GM03348 (cell line): ENCODE measurements at regions not wholly inside any gene's neighbourhood (a gene's known extent, or its start where the extent isn't known, plus 50 kb on each side); places are given as distances from the start of the nearest gene placed in this dataset.

Experiments
- DNase-seq: peaks from one replicate; pipeline ENCODE4 v3.0.0; 2012; ENCODE audit warnings: low spot score

DNA sequence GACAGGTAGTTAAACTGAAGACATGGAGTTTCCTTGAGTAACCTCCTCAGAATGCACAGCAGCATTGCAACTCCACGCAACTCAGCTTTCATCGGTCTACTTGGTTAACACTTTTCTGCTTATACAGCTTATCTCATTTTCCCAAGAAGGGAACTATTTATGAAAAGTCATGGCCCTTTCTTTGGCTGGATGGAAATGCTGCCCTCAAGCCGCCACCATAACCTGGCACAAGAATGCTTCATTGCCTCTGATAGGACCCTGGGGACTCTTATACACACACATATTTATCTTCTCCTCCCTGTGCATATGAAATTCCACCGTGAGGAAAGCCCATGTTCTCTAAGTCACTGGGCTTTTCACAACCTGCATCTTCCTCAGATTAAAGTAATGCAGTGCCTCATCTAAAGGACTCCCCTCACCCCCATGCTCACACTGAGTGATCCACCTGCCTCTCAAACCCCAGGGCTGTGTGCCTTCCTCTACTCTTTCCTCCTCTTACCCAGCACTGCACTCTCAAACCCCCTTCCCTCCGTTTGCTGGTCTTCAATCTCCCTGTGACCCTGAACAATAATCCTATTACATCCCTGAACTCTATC is 192.0 kb upstream of the HNRNPA3 start:
- no peak for DNase-seq

DNA sequence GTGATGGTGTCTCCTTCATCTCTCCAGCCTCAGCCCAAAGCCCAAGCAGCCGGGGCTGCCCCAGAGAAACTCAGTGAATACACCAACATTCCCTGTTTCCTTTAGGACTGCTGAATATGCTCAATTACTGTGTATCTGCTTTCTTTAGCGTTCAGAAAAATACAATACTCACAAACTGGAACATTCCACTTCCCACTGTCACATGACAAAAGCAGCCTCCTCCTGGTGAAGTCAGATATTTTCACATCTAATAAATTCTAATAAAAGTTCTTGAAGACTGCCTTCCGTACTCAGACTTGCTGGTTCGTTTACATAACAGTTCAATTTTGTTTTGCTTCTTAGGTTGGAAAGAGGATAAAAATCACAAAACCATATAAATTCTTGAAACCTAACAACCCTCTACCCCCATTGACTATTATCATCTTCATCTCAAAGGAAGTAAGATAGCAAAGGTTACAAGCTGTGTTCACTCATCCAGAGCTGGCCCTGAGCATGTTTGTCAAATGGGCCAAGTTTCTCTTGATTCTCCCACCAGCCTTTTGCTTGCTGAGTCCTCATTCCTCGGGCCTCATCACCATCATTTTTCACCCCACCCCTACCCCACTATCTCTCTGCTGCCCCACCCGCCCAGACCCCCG is 190.8 kb upstream of the HNRNPA3 start:
- DNase-seq, result no peak

DNA sequence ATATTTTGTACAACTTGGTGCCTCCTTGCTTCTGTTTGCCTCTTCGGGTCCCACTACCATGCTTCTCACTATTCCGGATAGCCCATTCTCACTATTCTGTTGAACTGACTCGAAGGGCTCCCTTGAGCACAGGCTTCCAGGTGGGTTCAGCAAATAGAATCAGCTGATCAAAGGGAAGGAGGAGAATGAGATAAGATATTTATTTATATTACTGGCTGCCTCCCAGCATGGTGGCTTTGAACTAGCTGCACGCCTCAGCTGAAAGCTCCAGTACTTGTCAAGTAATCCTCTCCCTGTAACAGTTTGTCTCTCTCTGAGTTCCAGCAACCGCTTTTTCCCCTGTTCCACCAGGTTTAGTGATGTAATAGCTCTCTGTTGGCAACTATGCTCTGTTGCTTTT is 187.8 kb upstream of the HNRNPA3 start:
- no peak for DNase-seq

DNA sequence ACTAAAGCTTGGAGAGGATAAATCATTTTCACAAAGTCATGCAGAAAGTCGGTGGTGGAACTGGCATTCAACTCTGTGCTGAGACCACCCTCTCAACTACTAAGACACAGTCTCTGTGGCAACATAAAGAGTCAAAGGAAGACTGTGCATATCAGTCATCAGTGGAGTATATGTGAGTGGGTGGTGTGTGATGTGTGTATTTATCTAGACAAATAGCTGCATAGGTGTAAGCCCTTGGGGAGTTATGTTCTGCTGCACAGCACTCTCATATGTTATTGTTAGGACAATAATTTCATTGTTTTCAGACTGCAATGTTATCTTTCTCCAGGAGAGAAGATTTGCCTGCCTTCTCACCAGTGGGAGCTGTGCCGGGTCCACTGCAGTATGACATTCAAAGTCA is 186.3 kb upstream of the HNRNPA3 start:
- no peak for DNase-seq

DNA sequence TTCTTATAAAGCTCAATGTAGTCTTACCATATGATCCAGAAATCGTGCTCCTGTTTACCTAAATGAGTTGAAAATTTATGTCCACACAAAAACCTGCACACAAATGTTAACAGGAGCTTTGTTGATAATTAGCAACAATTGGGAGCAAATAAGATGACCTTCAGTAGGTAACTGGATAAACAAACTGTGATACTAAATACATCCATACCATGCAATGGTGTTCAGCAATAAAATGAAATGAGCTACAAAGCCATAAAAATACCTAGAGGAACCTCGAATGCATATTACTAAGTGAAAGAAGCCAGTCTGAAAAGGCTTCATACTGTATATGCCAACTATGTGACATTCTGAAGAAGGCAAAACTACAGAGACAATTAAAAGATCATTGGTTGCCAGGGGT is 185.6 kb upstream of the HNRNPA3 start:
- DNase-seq, result no peak

DNA sequence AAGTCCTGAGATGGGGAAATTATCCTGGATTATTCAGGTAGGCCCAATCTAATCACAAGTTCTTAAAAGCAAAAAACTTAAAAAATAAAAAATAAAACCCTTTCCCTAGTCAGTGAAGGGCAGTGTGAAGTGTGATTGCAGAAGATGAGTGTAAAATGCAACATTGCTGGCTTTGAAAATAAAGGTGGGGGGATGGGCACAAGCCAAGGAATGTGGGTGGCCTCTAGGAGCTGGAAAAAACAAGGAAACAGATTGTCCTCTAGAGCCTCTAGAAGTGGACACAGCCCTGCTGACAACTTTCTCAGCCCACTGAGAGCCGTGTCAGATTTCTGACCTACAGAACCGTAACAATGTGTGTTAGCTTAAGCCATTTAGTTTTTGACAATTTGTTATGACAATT is 184.3 kb upstream of the HNRNPA3 start:
- no peak for DNase-seq

DNA sequence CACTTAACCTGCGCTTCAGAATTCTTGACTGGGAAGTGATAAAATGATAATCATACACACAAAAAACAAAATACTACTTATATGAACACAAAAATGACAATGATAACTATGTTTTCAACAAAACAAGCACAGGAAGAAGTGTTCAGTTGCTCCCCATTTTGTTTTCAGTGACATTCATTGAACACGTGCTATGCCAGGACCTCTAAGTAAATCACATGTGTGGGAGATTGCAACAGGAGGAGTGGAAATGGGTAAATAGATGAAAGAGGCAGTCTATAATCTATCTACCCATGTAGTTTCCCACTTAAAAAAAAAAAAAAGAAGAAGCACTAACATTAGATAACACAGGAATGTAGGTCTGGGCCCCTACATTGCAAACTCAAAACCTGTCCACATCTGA is 183.5 kb upstream of the HNRNPA3 start:
- no peak for DNase-seq

DNA sequence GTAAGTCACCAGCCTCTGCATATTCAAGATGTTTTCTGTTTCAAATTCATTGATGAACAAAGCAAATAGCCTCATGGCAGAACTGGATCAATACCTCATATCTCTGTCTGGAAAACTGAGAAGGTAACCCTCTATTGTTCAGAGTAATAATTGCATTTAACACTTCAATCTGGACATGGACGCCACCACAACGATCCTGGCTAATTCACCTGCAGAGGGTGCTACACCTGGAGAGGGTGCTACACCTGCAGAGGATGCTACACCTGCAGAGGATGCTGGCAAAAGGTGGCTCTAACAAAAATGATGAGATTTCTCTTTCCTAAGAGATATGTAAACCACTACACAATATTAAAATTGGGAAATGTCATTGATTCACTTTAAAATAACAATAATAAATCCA is 183.1 kb upstream of the HNRNPA3 start:
- no peak for DNase-seq

DNA sequence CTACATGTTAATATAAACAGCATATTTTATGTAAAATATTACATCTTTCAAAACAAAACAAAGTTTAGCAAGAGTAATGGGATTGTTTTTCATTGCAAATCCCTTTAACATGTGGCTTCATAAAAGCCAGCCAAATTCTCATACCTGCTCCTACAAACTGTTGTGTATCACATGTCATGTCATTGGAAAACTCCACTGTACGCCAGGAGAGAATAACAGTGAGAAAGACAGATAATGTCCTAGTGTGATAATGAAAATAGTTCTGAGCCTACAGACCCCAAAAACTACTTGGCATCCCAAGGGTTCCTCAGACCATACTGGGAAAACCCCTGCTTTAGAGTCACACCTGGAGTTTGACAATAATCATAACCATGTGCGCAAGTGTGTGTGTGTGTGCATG is 182.7 kb upstream of the HNRNPA3 start:
- no peak for DNase-seq

DNA sequence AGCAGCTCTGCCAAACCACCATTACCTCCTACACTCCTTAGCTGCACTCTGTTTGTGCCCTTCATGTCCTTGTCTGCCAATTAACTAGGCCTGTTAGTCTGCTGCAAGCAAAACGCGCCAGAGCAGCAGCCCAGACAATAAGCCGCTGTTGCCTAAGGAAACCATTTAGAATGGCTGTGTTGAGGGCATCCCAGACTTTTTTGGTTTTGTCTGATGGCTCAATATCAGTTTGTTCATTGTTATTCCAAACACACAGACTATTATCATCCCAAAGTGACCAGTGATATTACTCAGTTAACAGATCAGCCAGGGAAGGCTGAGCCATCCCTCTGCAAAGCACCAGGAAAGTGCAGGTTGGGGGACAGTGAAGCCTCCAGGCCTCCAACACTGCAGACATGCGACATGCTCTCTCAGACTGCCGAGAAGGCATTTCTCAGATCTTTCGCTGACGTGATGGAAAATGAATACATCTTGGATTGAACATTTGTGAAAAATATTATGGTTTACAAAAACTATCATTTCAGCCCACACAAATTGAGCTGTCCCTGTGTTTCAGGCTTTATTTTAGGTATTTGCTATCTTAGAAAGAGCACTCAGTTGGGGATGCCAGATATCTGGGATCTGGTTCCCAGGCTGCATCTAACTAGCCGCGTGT is 182.0 kb upstream of the HNRNPA3 start:
- no peak for DNase-seq

DNA sequence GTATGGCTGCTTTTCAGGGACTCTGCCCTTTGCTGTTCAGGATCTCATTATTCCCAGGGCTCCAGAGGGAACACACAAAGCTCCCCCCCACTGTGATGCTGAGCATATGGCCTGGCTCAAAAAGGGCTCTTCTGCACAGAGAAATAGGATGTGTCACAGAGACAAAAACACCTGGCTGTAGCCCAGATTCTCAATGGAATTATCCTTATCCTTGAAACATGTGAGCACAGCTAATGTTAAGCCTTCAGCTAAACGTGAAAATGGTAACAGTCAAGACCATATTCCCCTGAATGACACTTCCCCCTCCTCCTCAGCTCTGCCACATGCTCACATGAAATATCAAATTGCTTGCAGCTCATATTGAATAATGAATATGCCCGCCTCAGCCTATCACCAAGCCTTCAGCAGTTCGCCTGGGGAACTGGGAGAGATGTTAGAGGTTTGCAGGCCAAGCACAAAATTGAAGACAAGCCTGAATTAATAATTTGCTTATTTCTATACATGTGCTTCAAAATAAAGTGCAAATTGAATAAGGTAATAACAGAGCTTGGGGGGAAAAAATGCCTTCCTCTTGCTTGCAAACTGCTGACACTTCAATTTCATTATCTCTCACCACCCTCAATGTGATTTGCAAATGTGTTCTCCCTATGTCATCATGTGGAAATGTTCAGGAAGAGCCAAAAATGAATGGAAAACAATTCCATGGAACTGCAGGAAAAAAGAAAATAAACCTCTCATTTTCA is 181.0 kb upstream of the HNRNPA3 start:
- no peak for DNase-seq

DNA sequence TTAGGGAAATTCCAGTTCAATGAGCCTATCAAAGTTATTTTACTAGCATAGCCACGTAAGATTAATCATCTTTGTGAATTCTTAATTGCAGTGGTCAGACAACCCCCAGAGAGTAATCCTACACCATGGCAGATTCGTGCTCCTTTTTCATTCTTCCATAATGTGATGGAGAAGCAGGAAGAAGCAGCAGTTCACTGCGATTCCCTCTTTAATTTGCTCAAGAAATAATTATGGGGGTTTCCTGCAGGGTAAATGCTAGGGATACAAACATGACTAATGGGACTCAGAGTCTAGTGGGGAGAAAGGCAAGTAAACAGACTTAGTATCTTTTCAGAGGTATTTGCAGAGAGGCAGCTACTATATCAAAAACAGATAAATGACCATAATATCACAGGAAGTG is 175.8 kb upstream of the HNRNPA3 start:
- no peak for DNase-seq

DNA sequence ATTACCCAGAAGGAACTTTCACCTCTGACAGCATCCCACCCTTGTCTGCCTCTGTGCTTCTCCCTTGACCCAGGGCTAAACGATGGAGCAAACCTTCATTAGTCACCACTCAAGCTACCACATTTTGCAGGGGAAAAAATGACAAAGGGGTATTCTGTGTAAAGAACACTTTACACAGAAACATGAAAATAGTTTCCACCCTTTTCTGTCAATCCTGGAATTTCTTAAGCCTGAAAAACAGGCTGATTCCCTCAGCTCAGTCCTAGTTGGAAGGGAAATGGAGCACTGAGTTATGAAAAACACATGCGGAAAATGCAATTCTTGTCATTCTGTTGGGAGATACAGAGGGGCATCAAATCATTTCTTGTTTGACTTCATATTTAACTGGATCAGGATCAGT is 175.0 kb upstream of the HNRNPA3 start:
- DNase-seq, result no peak

DNA sequence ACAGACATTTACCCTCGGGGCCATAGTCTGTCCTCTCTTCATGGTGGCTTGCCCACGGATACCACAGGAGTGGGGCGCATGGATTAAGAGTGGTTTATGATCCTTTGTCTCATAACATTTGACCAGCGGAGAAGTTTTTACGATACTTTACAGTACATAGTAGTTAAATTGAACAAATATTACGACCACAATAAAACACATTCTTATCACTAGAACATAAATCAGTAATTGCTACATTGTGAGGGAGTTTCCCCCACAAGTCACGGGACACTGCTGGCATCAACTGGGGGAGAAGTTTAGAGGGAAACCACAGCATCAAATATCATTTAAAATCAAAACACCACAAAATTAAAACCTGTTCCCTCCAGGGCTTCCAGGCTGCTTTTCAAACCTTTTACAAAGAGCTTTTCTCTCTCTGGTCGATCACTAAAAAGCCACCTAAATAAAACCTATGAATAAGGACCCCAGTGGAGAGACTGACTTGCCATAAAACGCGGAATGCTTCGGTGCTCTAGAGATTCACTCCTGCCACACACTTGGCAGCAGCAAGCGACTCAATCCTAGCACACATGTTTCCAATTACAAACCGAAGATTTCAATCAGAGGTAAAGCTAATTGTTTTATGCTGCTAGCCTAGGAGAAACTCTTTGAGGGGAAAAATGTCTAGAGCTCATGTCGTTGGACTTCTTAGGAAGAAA is 173.7 kb upstream of the HNRNPA3 start:
- peak; percentile 19 for DNase-seq

DNA sequence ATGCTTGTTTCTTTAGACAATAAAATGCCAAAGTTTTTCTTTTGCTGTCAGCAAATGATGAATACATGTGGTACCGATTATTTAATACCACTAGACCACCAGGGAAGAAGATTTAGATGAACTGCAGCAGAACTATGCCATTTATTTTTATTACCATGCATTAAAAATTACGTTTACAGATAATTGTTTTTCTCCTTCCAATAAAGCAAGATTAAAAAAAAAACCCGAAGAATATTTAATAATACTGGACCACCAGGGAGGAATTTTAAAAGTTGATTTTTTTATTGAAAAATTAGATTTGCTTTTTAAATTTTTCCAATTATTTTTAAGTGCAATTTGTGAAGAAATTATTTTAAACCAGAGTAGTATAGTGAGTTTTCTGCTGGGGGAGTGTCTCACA is 170.3 kb upstream of the HNRNPA3 start:
- DNase-seq, result no peak

DNA sequence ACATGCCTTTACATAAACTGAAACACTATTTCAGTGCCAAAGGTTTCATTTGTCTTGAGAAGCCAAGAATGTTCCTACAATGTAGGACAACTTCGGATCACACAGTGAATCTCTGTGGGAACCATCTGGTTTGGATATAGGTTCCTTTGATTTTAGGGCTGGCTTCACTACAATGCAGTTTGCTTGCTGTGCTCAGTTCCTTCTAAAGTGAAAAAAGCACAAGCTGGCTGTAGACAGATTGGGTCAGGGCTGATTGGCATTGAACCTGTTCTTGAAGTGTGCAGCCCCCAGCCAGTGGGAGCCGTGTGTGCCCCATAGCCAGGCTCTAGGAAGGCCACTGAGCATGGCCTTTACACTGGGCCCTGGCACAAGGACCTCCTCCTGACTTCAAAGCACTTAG is 167.9 kb upstream of the HNRNPA3 start:
- DNase-seq, result no peak

DNA sequence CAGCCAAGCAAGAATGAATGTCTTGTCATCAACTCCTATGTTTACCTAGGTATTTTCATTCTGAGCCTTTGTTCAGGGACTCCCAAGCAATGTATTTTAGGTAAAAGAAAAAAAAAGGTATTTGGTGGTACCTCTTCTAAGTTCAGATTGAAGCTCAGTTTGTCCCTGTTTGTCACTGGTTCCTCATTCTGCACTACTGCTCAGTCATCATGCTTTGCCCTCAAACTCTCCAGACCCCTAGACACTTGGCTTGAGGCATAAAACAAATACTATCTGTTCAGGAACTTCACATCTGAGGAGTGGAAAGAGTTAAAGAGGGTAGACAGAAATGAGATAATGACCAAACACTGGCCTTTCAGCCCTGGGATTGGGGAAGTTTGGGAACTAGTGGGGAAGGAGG is 163.6 kb upstream of the HNRNPA3 start:
- DNase-seq, result no peak

DNA sequence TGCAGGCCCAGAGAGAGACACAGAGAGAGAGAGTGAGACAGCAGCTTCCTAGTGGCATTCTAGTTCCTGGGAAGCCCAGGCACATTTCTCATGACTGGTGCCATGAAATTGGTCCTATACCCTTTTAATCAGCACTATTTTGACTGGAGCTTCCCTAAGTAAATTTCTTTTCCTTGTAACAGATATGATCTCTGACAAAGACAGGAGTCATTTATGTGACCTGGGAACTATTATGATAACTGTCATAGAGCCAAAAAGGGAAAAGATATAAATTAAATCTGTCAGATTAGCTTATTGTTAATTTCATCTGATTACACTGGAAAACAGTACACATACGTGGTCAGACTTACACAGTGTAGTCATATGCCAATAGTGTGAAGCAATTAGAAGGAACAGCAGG is 161.3 kb upstream of the HNRNPA3 start:
- no peak for DNase-seq

DNA sequence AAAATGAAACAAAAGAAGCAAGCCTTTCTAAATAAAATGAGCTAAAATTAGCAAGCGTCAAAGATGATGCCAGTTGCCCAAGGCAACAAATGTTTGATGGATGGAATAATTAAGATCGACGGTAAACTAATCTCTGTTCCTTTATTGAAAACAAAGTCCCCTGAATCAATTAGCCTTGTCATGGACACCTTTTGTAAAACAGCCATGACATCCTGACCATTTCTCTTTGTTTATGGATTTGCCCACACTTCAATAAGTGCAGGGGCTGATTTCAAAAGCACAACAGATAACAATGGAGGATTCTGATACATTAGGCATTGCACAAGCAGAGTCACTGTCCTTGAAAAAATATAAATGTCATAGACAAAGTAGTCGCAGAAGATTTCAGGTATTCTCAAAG is 160.1 kb upstream of the HNRNPA3 start:
- DNase-seq, result no peak

DNA sequence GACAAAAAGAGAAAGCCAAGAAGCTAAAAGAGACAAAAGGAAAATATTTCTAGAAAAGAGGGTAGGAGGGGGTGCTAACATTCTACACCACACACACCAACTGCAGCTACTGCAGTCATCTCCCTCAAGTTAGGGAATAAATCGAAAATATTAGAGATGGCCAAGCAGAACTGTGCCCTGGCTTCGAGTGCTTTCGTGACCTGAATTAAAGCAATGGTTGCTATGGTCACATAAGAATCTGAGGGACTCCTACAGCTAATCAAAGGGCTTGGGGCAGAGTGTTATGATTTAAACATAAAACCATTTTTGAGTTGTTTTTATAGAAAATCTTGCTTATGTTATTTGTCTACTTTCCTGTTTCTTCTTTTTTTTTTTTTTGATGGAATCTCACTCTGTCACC is 159.6 kb upstream of the HNRNPA3 start:
- DNase-seq, result peak; percentile 20

DNA sequence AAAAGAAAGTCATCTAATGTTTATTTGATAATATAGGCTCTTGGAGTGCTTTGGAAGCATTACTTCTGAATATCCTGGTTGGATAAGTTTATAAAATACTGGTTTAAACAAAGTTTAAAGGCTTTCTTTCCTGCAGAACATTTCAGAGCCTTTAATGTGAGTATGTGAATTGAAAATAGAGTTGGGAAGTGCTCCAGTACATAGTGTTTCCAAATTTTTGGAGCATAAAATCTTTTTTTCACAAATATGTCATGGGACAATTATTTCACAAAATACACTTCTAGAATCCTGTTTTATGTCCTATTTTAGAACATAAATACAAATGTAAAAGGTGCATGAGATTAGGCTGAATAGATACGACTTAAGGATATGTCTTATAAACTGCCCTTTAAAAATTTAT is 158.9 kb upstream of the HNRNPA3 start:
- no peak for DNase-seq

DNA sequence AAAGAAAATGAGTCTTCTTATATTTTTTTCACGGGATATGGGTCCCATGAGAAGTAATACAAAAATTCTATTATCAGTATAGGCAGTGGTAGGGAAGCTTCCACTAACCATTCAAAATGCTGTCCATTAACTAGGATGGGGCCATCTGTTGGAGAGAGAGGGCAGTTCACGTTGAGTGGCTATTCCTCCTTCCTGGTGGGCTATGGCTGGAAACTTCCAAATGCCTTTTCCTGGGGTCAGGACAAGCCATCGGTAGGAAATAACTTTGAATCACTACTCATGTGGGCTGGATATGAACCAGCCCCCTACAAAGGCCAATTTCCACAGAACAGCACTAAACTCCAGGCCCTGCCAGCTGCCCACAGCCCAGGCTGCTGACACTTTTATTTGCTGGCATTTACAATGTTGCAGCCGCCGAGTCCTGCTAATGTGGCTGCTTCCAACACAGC is 156.1 kb upstream of the HNRNPA3 start:
- DNase-seq, result no peak

DNA sequence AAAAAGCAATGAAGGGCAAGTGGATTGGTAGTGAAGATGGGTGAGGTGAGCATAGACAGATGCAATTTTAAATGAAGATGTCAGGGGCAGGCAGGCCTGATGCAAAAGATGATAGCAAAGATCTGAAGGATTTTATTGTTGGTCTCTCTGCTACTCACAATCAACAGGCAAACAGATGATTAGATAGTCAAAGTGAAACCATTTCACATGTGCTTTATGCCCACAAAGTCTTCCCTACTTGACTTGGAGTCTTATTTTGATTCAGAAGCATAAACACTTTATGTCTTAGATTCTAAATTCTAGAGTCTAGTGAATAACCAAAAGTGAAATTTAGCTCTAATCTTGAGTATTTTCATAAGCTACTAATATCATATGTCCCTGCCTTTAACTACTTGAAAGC is 153.8 kb upstream of the HNRNPA3 start:
- DNase-seq, result no peak
